ENCODE measurements at regions not wholly inside any gene's neighbourhood (a gene's known extent, or its start where the extent isn't known, plus 50 kb on each side); places are given as distances from the start of the nearest gene placed in this dataset.

GRCh38 chr14:76577090-76577489 lies 184.2 kb upstream of the VASH1 start:
- DNase-seq (ENCODE audit: low read depth) = no peak
- no peak for TF ChIP-seq CTCF (IDR thresholded peaks at IDR 0.05; ENCODE audit: low read length, missing control alignments)
- no peak overlapping the region for H3K4me3 ChIP-seq (replicated peaks; ENCODE audit: low read depth, low read length)

GRCh38 chr14:76577837-76578236 lies 183.4 kb upstream of the VASH1 start:
- no peak for TF ChIP-seq CTCF (IDR thresholded peaks at IDR 0.05; ENCODE audit: low read length, missing control alignments)

GRCh38 chr14:76580399-76580798 lies 180.9 kb upstream of the VASH1 start:
- no peak overlapping the region for H3K4me3 ChIP-seq (replicated peaks; ENCODE audit: low read depth, low read length)
- no peak for DNase-seq (ENCODE audit: low read depth)
- no peak for TF ChIP-seq CTCF (IDR thresholded peaks at IDR 0.05; ENCODE audit: low read length, missing control alignments)

More at GRCh38 chr14:76577837-76578236, 183.4 kb upstream of the VASH1 start:
- no peak for DNase-seq (ENCODE audit: low read depth)
- H3K4me3 ChIP-seq (replicated peaks; ENCODE audit: low read depth, low read length) = no peak overlapping the region

- no peak for DNase-seq (ENCODE audit: low read depth)
- H3K4me3 ChIP-seq (replicated peaks; ENCODE audit: low read depth, low read length) = no peak overlapping the region
- no peak for TF ChIP-seq CTCF (IDR thresholded peaks at IDR 0.05; ENCODE audit: low read length, missing control alignments)
These were observed 180.3 kb upstream of the VASH1 start for GRCh38 chr14:76580967-76581366.

- H3K4me3 ChIP-seq (replicated peaks; ENCODE audit: low read depth, low read length) = no peak overlapping the region
- no peak for TF ChIP-seq CTCF (IDR thresholded peaks at IDR 0.05; ENCODE audit: low read length, missing control alignments)
- no peak for DNase-seq (ENCODE audit: low read depth)
These were observed 179.7 kb upstream of the VASH1 start for GRCh38 chr14:76581592-76581991.

- H3K4me3 ChIP-seq (replicated peaks; ENCODE audit: low read depth, low read length) = no peak overlapping the region
- no peak for DNase-seq (ENCODE audit: low read depth)
- TF ChIP-seq CTCF (IDR thresholded peaks at IDR 0.05; ENCODE audit: low read length, missing control alignments) = no peak
These were observed 178.8 kb upstream of the VASH1 start for GRCh38 chr14:76582447-76582846.

- no peak for TF ChIP-seq CTCF (IDR thresholded peaks at IDR 0.05; ENCODE audit: low read length, missing control alignments)
- no peak for DNase-seq (ENCODE audit: low read depth)
- H3K4me3 ChIP-seq (replicated peaks; ENCODE audit: low read depth, low read length) = no peak overlapping the region
These were observed 178.1 kb upstream of the VASH1 start for GRCh38 chr14:76583174-76583573.
